OCI-LY3 (cell line): ENCODE measurements at regions not wholly inside any gene's neighbourhood (a gene's known extent, or its start where the extent isn't known, plus 50 kb on each side); places are given as distances from the start of the nearest gene placed in this dataset.
"Not testable (repeated sequence)": the region's sequence is repeated elsewhere in the genome, so short reads cannot be mapped to it uniquely, and the experiment has no call there.

Source experiments
- EZH2phosphoT487 ChIP-seq: fragments of 200-600 bp; shearing (Covaris generic); IDR thresholded peaks from 2 replicates; pipeline ENCODE4 v1.6.1; 2018; ENCODE audit warnings: antibody characterized with exemption, mixed run types, low read depth
- TF ChIP-seq, protein P1 (sequence below): fragments of 200-600, 300-600 bp; sonication (generic); IDR thresholded peaks from 2 replicates; pipeline ENCODE4 v1.5.1; 2014; ENCODE audit warnings: antibody characterized with exemption, low read length, low read depth

DNA sequence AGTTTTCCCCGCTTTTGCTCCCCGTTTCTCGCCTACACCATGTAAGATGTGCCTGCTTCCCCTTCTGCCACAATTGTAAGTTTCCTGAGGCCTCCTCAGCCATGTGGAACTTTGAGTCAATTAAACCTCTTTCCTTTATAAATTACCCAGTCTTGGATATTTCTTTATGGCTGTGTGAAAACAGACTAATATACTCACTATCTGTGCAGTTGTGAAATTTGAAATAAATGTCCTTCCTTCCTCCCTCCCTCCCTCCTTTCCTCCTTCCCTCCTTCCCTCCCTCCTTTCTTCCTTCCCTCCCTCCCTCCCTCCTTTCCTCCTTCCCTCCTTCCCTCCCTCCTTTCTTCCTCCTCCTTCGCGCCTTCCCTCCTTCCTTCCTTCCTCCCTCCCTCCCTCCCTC, 132.8 kb downstream of the RFPL4B start:
- not testable (repeated sequence) for TF ChIP-seq EZH2phosphoT487
- TF ChIP-seq, protein P1, sequence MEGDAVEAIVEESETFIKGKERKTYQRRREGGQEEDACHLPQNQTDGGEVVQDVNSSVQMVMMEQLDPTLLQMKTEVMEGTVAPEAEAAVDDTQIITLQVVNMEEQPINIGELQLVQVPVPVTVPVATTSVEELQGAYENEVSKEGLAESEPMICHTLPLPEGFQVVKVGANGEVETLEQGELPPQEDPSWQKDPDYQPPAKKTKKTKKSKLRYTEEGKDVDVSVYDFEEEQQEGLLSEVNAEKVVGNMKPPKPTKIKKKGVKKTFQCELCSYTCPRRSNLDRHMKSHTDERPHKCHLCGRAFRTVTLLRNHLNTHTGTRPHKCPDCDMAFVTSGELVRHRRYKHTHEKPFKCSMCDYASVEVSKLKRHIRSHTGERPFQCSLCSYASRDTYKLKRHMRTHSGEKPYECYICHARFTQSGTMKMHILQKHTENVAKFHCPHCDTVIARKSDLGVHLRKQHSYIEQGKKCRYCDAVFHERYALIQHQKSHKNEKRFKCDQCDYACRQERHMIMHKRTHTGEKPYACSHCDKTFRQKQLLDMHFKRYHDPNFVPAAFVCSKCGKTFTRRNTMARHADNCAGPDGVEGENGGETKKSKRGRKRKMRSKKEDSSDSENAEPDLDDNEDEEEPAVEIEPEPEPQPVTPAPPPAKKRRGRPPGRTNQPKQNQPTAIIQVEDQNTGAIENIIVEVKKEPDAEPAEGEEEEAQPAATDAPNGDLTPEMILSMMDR, result not testable (repeated sequence)
